Activated naive CD8-positive, alpha-beta T cell treated with anti-CD3 and anti-CD28 coated beads, Interleukin-2, amount 10 ng/mL, durations not matched to agents 7 days and 5 days (primary cell): ENCODE measurements at regions not wholly inside any gene's neighbourhood (a gene's known extent, or its start where the extent isn't known, plus 50 kb on each side); places are given as distances from the start of the nearest gene placed in this dataset.
"Not testable (repeated sequence)": the region's sequence is repeated elsewhere in the genome, so short reads cannot be mapped to it uniquely, and the experiment has no call there.

ENCODE experiments used
- ATAC-seq: fragments of 150-1000 bp; cut with Tn5 transposase; one replicate; pipeline ENCODE4 v1.10.0; 2021; ENCODE audit warnings: low read depth, moderate library complexity
- POLR2A ChIA-PET: fragments of 350-600 bp; sonication (Branson Sonifier 250); formaldehyde crosslinking; loops from one replicate; lab custom pipeline; 2021; ENCODE audit warnings: antibody characterized with exemption; lab: Charles Lee
- DNase-seq: peaks from one replicate; pipeline ENCODE4 v3.0.0; 2021
- H3K27ac Mint-ChIP-seq: one replicate; pipeline ENCODE4 v1.8.0; 2022; ENCODE audit warnings: mild to moderate bottlenecking, mixed read lengths
- H3K27me3 Mint-ChIP-seq: one replicate; pipeline ENCODE4 v1.8.0; 2022; ENCODE audit warnings: mild to moderate bottlenecking, moderate library complexity, mixed read lengths
- H3K36me3 Mint-ChIP-seq: one replicate; pipeline ENCODE4 v1.8.0; 2021; ENCODE audit warnings: mild to moderate bottlenecking, mixed read lengths
- H3K4me1 Mint-ChIP-seq: one replicate; pipeline ENCODE4 v1.8.0; 2021; ENCODE audit warnings: mixed read lengths
- H3K4me3 Mint-ChIP-seq: one replicate; pipeline ENCODE4 v1.8.0; 2022; ENCODE audit warnings: mild to moderate bottlenecking, moderate library complexity, mixed read lengths
- H3K9me3 Mint-ChIP-seq: one replicate; pipeline ENCODE4 v1.8.0; 2021; ENCODE audit warnings: mixed read lengths

GRCh38 chr7:20913853-20914252, 127.2 kb upstream of the SP8 start:
- DNase-seq (no peak), ATAC-seq (no peak)
- POLR2A ChIA-PET = no interaction called here
- no peaks in the 10 kb centered on the region for H3K9me3 Mint-ChIP-seq
- no peaks in the 10 kb centered on the region for H3K36me3 Mint-ChIP-seq
- H3K4me1 Mint-ChIP-seq = no peaks in the 10 kb centered on the region
- no peak overlapping the region for H3K27ac Mint-ChIP-seq
- no peak overlapping the region for H3K4me3 Mint-ChIP-seq
- no peaks in the 10 kb centered on the region for H3K27me3 Mint-ChIP-seq

- POLR2A ChIA-PET = no interaction called here
- H3K4me3 Mint-ChIP-seq = no peak overlapping the region
- ATAC-seq (no peak), DNase-seq (no peak)
- H3K27me3 Mint-ChIP-seq = no peaks in the 10 kb centered on the region
- H3K27ac Mint-ChIP-seq = no peak overlapping the region
- H3K36me3 Mint-ChIP-seq = no peaks in the 10 kb centered on the region
- H3K4me1 Mint-ChIP-seq = no peaks in the 10 kb centered on the region
- H3K9me3 Mint-ChIP-seq = no peaks in the 10 kb centered on the region
Observed at GRCh38 chr7:20916311-20916710, 129.6 kb upstream of the SP8 start.

GRCh38 chr7:20917603-20918002, 130.9 kb upstream of the SP8 start:
- DNase-seq = no peak
- H3K36me3 Mint-ChIP-seq = no peaks in the 10 kb centered on the region

GRCh38 chr7:20918156-20918555, 131.5 kb upstream of the SP8 start:
- DNase-seq (no peak), ATAC-seq (no peak)
- no peak overlapping the region for H3K4me3 Mint-ChIP-seq
- H3K9me3 Mint-ChIP-seq = no peaks in the 10 kb centered on the region
- no peaks in the 10 kb centered on the region for H3K4me1 Mint-ChIP-seq
- H3K36me3 Mint-ChIP-seq = no peaks in the 10 kb centered on the region
- no peak overlapping the region for H3K27ac Mint-ChIP-seq
- POLR2A ChIA-PET = no interaction called here
- H3K27me3 Mint-ChIP-seq = no peaks in the 10 kb centered on the region

More at GRCh38 chr7:20917603-20918002, 130.9 kb upstream of the SP8 start:
- ATAC-seq = no peak
- H3K9me3 Mint-ChIP-seq = no peaks in the 10 kb centered on the region
- no peak overlapping the region for H3K27ac Mint-ChIP-seq
- no peaks in the 10 kb centered on the region for H3K27me3 Mint-ChIP-seq
- POLR2A ChIA-PET = no interaction called here
- H3K4me3 Mint-ChIP-seq = no peak overlapping the region
- H3K4me1 Mint-ChIP-seq = no peaks in the 10 kb centered on the region

GRCh38 chr7:20927178-20927577, 140.5 kb upstream of the SP8 start:
- H3K9me3 Mint-ChIP-seq, H3K36me3 Mint-ChIP-seq, ATAC-seq, DNase-seq, H3K27ac Mint-ChIP-seq, H3K4me1 Mint-ChIP-seq, POLR2A ChIA-PET, H3K4me3 Mint-ChIP-seq, H3K27me3 Mint-ChIP-seq: not testable (repeated sequence)

GRCh38 chr7:20927976-20928375, 141.3 kb upstream of the SP8 start:
- POLR2A ChIA-PET = no interaction called here
- Mint-ChIP-seq H3K4me3 (no peak overlapping the region), H3K36me3 (no peaks in the 10 kb centered on the region), H3K4me1 (no peaks in the 10 kb centered on the region), H3K27me3 (no peaks in the 10 kb centered on the region), H3K27ac (no peak overlapping the region), H3K9me3 (peaks cover 2% of the 10 kb centered on the region)
- ATAC-seq (no peak), DNase-seq (no peak)

GRCh38 chr7:20929199-20929598, 142.5 kb upstream of the SP8 start:
- Mint-ChIP-seq H3K4me1 (no peaks in the 10 kb centered on the region), H3K27me3 (no peaks in the 10 kb centered on the region), H3K4me3 (no peak overlapping the region), H3K36me3 (no peaks in the 10 kb centered on the region), H3K9me3 (peaks cover 2% of the 10 kb centered on the region), H3K27ac (no peak overlapping the region)
- DNase-seq (no peak), ATAC-seq (no peak)
- POLR2A ChIA-PET = no interaction called here

- POLR2A ChIA-PET = no interaction called here
- ATAC-seq (no peak), DNase-seq (no peak)
- no peaks in the 10 kb centered on the region for H3K9me3 Mint-ChIP-seq
- no peaks in the 10 kb centered on the region for H3K4me1 Mint-ChIP-seq
- H3K27me3 Mint-ChIP-seq = no peaks in the 10 kb centered on the region
- no peak overlapping the region for H3K27ac Mint-ChIP-seq
- no peak overlapping the region for H3K4me3 Mint-ChIP-seq
- no peaks in the 10 kb centered on the region for H3K36me3 Mint-ChIP-seq
Observed at GRCh38 chr7:20931739-20932138, 145.1 kb upstream of the SP8 start.

GRCh38 chr7:20932785-20933527, 146.3 kb upstream of the SP8 start:
- POLR2A ChIA-PET = no interaction called here
- Mint-ChIP-seq H3K27me3 (no peaks in the 10 kb centered on the region), H3K9me3 (no peaks in the 10 kb centered on the region), H3K4me1 (no peaks in the 10 kb centered on the region), H3K36me3 (no peaks in the 10 kb centered on the region), H3K4me3 (no peak overlapping the region), H3K27ac (no peak overlapping the region)
- ATAC-seq = no peak
- DNase-seq = no peak

GRCh38 chr7:20945451-20945850, 158.8 kb upstream of the SP8 start:
- DNase-seq (no peak), ATAC-seq (no peak)
- H3K4me1 Mint-ChIP-seq = no peaks in the 10 kb centered on the region
- H3K36me3 Mint-ChIP-seq = no peaks in the 10 kb centered on the region
- POLR2A ChIA-PET = no interaction called here
- peaks cover 3% of the 10 kb centered on the region for H3K9me3 Mint-ChIP-seq
- no peaks in the 10 kb centered on the region for H3K27me3 Mint-ChIP-seq
- H3K4me3 Mint-ChIP-seq = no peak overlapping the region
- no peak overlapping the region for H3K27ac Mint-ChIP-seq

- ATAC-seq (no peak), DNase-seq (no peak)
- Mint-ChIP-seq H3K27me3 (no peaks in the 10 kb centered on the region), H3K9me3 (peaks cover 2% of the 10 kb centered on the region), H3K4me3 (no peak overlapping the region), H3K27ac (no peak overlapping the region), H3K36me3 (no peaks in the 10 kb centered on the region), H3K4me1 (no peaks in the 10 kb centered on the region)
- POLR2A ChIA-PET = no interaction called here
Observed at GRCh38 chr7:20952916-20953315, 166.2 kb upstream of the SP8 start.

- H3K4me1 Mint-ChIP-seq = no peaks in the 10 kb centered on the region
- H3K27ac Mint-ChIP-seq = no peak overlapping the region
- ATAC-seq (no peak), DNase-seq (no peak)
- no peak overlapping the region for H3K4me3 Mint-ChIP-seq
- H3K36me3 Mint-ChIP-seq = no peaks in the 10 kb centered on the region
- POLR2A ChIA-PET = no interaction called here
- H3K27me3 Mint-ChIP-seq = no peaks in the 10 kb centered on the region
- no peaks in the 10 kb centered on the region for H3K9me3 Mint-ChIP-seq
Observed at GRCh38 chr7:20954711-20955619, 168.3 kb upstream of the SP8 start.

GRCh38 chr7:20958572-20958971, 171.9 kb upstream of the SP8 start:
- ATAC-seq (no peak), DNase-seq (no peak)

GRCh38 chr7:20959281-20959680, 172.6 kb upstream of the SP8 start:
- no peak overlapping the region for H3K27ac Mint-ChIP-seq
- no peaks in the 10 kb centered on the region for H3K27me3 Mint-ChIP-seq
- no peaks in the 10 kb centered on the region for H3K9me3 Mint-ChIP-seq
- H3K4me3 Mint-ChIP-seq = no peak overlapping the region
- ATAC-seq = no peak
- POLR2A ChIA-PET = no interaction called here
- no peaks in the 10 kb centered on the region for H3K4me1 Mint-ChIP-seq
- DNase-seq = no peak
- H3K36me3 Mint-ChIP-seq = no peaks in the 10 kb centered on the region

More at GRCh38 chr7:20958572-20958971, 171.9 kb upstream of the SP8 start:
- Mint-ChIP-seq H3K27ac (no peak overlapping the region), H3K4me1 (no peaks in the 10 kb centered on the region), H3K4me3 (no peak overlapping the region), H3K9me3 (no peaks in the 10 kb centered on the region), H3K36me3 (no peaks in the 10 kb centered on the region), H3K27me3 (no peaks in the 10 kb centered on the region)
- POLR2A ChIA-PET = no interaction called here
